HUDEP-2 (cell line): ENCODE measurements at regions not wholly inside any gene's neighbourhood (a gene's known extent, or its start where the extent isn't known, plus 50 kb on each side); places are given as distances from the start of the nearest gene placed in this dataset.
"Not testable (repeated sequence)": the region's sequence is repeated elsewhere in the genome, so short reads cannot be mapped to it uniquely, and the experiment has no call there.

Source experiments
- DNase-seq, 76 experiments: peaks; one replicate each; lab custom pipeline; 2025; ENCODE audit not compliant: unreplicated experiment in 76 of 76; lab: John Stamatoyannopoulos, UW

- not testable (repeated sequence) for DNase-seq
These were observed 94.6 kb downstream of the TMEM121 start for GRCh38 chr14:105620865-105621471.

GRCh38 chr14:105621479-105622328 is 95.3 kb downstream of the TMEM121 start:
- not testable (repeated sequence) for DNase-seq

- no peak for DNase-seq
These were observed 96.1 kb downstream of the TMEM121 start for GRCh38 chr14:105622329-105622955.

GRCh38 chr14:105623178-105623577 is 96.8 kb downstream of the TMEM121 start:
- not testable (repeated sequence) for DNase-seq

GRCh38 chr14:105624346-105624745 is 98.0 kb downstream of the TMEM121 start:
- not testable (repeated sequence) for DNase-seq

- not testable (repeated sequence) for DNase-seq
These were observed 98.5 kb downstream of the TMEM121 start for GRCh38 chr14:105624749-105625434.

- DNase-seq: not testable (repeated sequence)
These were observed 99.1 kb downstream of the TMEM121 start for GRCh38 chr14:105625448-105625847.

GRCh38 chr14:105626111-105626510 is 99.7 kb downstream of the TMEM121 start:
- not testable (repeated sequence) for DNase-seq

- not testable (repeated sequence) for DNase-seq
These were observed 100.3 kb downstream of the TMEM121 start for GRCh38 chr14:105626651-105627050.

- not testable (repeated sequence) for DNase-seq
These were observed 100.9 kb downstream of the TMEM121 start for GRCh38 chr14:105627287-105627686.

- no peak for DNase-seq
These were observed 101.3 kb downstream of the TMEM121 start for GRCh38 chr14:105627701-105628100.

GRCh38 chr14:105628126-105628525 is 101.7 kb downstream of the TMEM121 start:
- DNase-seq: not testable (repeated sequence)

- DNase-seq: not testable (repeated sequence)
These were observed 102.2 kb downstream of the TMEM121 start for GRCh38 chr14:105628531-105629067.

GRCh38 chr14:105629091-105629885 is 102.9 kb downstream of the TMEM121 start:
- DNase-seq: not testable (repeated sequence)

- no peak for DNase-seq
These were observed 103.5 kb downstream of the TMEM121 start for GRCh38 chr14:105629886-105630215.

- not testable (repeated sequence) for DNase-seq
These were observed 104.0 kb downstream of the TMEM121 start for GRCh38 chr14:105630293-105630934.

- DNase-seq: not testable (repeated sequence)
These were observed 104.8 kb downstream of the TMEM121 start for GRCh38 chr14:105630935-105631779.

- no peak for DNase-seq
These were observed 105.6 kb downstream of the TMEM121 start for GRCh38 chr14:105632010-105632409.
